ENCODE measurements at regions not wholly inside any gene's neighbourhood (a gene's known extent, or its start where the extent isn't known, plus 50 kb on each side); places are given as distances from the start of the nearest gene placed in this dataset.

DNA sequence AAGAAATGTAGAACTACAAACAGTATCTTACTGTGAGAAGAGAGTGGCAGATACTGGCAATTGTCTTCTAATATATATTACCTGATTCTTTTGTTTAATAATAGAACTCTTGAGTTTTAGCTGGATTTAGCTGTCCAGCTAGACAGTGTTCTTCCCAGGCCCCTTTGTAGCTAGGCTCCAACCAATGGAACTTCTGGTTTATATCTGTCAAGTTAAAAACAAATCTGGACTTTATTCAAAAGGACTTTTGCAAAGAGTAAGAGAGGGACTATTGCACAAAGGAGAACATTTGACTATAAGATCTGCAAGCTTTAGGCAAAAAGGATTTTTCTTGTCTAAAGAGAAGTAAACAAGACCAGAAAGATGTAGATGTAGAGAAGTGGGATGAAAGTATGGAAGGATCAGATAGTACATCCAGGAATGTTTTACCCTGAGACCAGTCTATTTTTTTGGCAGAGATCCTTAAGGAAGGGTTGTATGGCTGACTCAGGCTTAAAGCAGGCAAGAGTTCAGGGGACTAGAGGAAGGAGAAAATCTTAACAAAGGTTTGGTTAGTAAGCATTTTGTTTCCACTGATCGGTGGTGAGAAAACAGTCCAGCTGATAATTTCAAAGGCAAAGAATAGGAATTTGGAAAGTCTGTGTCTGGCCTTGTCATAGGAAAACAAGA lies 111.1 kb upstream of the PLEKHA5 start (continued):
- TF ChIP-seq, protein P1, sequence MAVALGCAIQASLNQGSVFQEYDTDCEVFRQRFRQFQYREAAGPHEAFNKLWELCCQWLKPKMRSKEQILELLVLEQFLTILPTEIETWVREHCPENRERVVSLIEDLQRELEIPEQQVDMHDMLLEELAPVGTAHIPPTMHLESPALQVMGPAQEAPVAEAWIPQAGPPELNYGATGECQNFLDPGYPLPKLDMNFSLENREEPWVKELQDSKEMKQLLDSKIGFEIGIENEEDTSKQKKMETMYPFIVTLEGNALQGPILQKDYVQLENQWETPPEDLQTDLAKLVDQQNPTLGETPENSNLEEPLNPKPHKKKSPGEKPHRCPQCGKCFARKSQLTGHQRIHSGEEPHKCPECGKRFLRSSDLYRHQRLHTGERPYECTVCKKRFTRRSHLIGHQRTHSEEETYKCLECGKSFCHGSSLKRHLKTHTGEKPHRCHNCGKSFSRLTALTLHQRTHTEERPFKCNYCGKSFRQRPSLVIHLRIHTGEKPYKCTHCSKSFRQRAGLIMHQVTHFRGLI (CRISPR knock-in tag; IDR thresholded peaks at IDR 0.05), result no peak
- TF ChIP-seq, protein P2, sequence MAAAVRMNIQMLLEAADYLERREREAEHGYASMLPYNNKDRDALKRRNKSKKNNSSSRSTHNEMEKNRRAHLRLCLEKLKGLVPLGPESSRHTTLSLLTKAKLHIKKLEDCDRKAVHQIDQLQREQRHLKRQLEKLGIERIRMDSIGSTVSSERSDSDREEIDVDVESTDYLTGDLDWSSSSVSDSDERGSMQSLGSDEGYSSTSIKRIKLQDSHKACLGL (CRISPR knock-in tag; IDR thresholded peaks at IDR 0.05; ENCODE audit: borderline replicate concordance, poor library complexity, severe bottlenecking), result no peak
- TF ChIP-seq ILF3 (IDR thresholded peaks at IDR 0.05; ENCODE audit: borderline replicate concordance), result no peak
- no peak for TF ChIP-seq MEF2A (IDR thresholded peaks at IDR 0.05; ENCODE audit: control insufficient read depth, low read depth, low read length)

DNA sequence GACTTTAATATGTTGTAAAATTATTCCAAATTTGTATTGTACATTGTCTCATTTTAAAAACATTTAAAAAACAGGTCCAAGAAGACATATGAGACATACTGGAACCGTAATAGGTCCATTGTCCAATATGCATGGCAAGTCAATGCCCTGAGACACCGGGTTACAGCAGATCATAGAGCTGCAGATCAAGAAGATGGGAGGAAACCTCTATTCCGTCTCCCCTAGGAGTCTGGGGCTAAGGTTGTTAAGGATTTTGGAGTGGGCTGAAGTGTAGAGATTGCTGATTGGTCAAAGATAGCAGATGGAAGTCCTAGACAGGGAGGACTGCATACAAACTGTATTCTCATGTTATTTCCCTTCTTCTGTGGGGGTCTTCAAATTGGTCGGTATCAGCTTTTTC lies 108.3 kb upstream of the PLEKHA5 start:
- Histone ChIP-seq H3K27me3 (ENCODE audit: control insufficient read depth in 2 of 2, insufficient read depth in 2 of 2, low read length in 2 of 2) (no peaks in the 10 kb centered on the region), H3K9me1 (ENCODE audit: control insufficient read depth, insufficient read depth, low read length) (no peaks in the 10 kb centered on the region), H3K27ac (ENCODE audit: extremely low read depth, low read depth, low read length) (no peak overlapping the region), H4K20me1 (replicated peaks; ENCODE audit: control insufficient read depth, insufficient read depth, low read length) (no peaks in the 10 kb centered on the region), H3K36me3 (ENCODE audit: control insufficient read depth, insufficient read depth, low read length) (no peaks in the 10 kb centered on the region), H3K9me3 (replicated peaks; ENCODE audit: control insufficient read depth, insufficient read depth, low read depth, low read length) (no peaks in the 10 kb centered on the region), H2AFZ (ENCODE audit: low read depth, low read length) (no peak overlapping the region), H3K4me3 (no peak overlapping the region), H3K4me1 (replicated peaks in 1 of 2; ENCODE audit: control insufficient read depth in 2 of 2, insufficient read depth in 2 of 2, low read length in 2 of 2) (no peaks in the 10 kb centered on the region), H3K9ac (ENCODE audit: insufficient read depth in 1 of 2, low read depth in 2 of 2, low read length in 2 of 2) (no peak overlapping the region), H3K79me2 (ENCODE audit: control insufficient read depth, insufficient read depth, low read length) (no peaks in the 10 kb centered on the region), H3K4me2 (ENCODE audit: insufficient read depth, low read length) (no peak overlapping the region)
- ChIA-PET POLR2A (no interaction called here), CTCF (ENCODE audit: low intra/inter-chr PET ratio) (no interaction called here)
- intact Hi-C loops (cut with micrococcal nuclease), result no loop called here
- WGBS (ENCODE audit: insufficient coverage, low coverage, missing lambda C conversion rate), result 3% methylated on average over 4 of the region's 4 CpGs
- in situ Hi-C loops (cut with MboI), result no loop called here
- TF ChIP-seq SRSF3 (IDR thresholded peaks at IDR 0.05; ENCODE audit: insufficient read depth, low read length), result no peak
- ATAC-seq (no peak), FAIRE-seq (no peak), DNase-seq (ENCODE audit: extremely low read depth in 1 of 4, low spot score in 3 of 4) (no peak)
- no TSS peak for BruUV-seq (replicated peaks)

Data from K562 (cell line).